ENCODE measurements at regions not wholly inside any gene's neighbourhood (a gene's known extent, or its start where the extent isn't known, plus 50 kb on each side); places are given as distances from the start of the nearest gene placed in this dataset.

- no peaks in the 10 kb centered on the region for H3K79me2 ChIP-seq (ENCODE audit: control insufficient read depth, insufficient read depth, low read length)
- H3K27me3 ChIP-seq (ENCODE audit: control insufficient read depth in 2 of 2, insufficient read depth in 2 of 2, low read length in 2 of 2): no peaks in the 10 kb centered on the region; a peak in 1 of 5 replicates
- 0% methylated on average over 3 of the region's 3 CpGs for WGBS (ENCODE audit: insufficient coverage, low coverage, missing lambda C conversion rate)
- no peaks in the 10 kb centered on the region for H3K9me3 ChIP-seq (replicated peaks; ENCODE audit: control insufficient read depth, insufficient read depth, low read depth, low read length)
- H3K27ac ChIP-seq (ENCODE audit: extremely low read depth, low read depth, low read length): no peak overlapping the region
- H3K36me3 ChIP-seq (ENCODE audit: control insufficient read depth, insufficient read depth, low read length): no peaks in the 10 kb centered on the region
- BruUV-seq (replicated peaks): no TSS peak
- TF ChIP-seq ZNF668 (CRISPR knock-in tag; IDR thresholded peaks at IDR 0.05) (no peak), HEY1 (CRISPR knock-in tag; IDR thresholded peaks at IDR 0.05; ENCODE audit: borderline replicate concordance) (no peak), ZNF239 (CRISPR knock-in tag; IDR thresholded peaks at IDR 0.05) (no peak), MEIS2 (IDR thresholded peaks at IDR 0.05; ENCODE audit: partially characterized antibody) (no peak), RB1 (IDR thresholded peaks at IDR 0.05; ENCODE audit: low read depth) (no peak), NONO (IDR thresholded peaks at IDR 0.05; ENCODE audit: low read depth in 2 of 2, low read length in 1 of 2) (no peak), NFYB (IDR thresholded peaks at IDR 0.05; ENCODE audit: extremely low read depth, insufficient read length) (no peak)
- peaks cover 3% of the 10 kb centered on the region for H3K9me1 ChIP-seq (ENCODE audit: control insufficient read depth, insufficient read depth, low read length)
- intact Hi-C loops (cut with micrococcal nuclease): no loop called here
- ChIA-PET CTCF (ENCODE audit: low intra/inter-chr PET ratio) (no interaction called here), POLR2A (no interaction called here)
- DNase-seq (ENCODE audit: extremely low read depth in 1 of 4, low spot score in 3 of 4) (no peak), FAIRE-seq (no peak), ATAC-seq (no peak)
- H3K4me2 ChIP-seq (ENCODE audit: insufficient read depth, low read length): no peak overlapping the region
- no peaks in the 10 kb centered on the region for H4K20me1 ChIP-seq (replicated peaks; ENCODE audit: control insufficient read depth, insufficient read depth, low read length)
- in situ Hi-C loops (cut with MboI): no loop called here
- H2AFZ ChIP-seq (ENCODE audit: low read depth, low read length): no peak overlapping the region
- no peak overlapping the region for H3K4me3 ChIP-seq
- H3K9ac ChIP-seq (ENCODE audit: insufficient read depth in 1 of 2, low read depth in 2 of 2, low read length in 2 of 2): no peak overlapping the region
- H3K4me1 ChIP-seq (replicated peaks in 1 of 2; ENCODE audit: control insufficient read depth in 2 of 2, insufficient read depth in 2 of 2, low read length in 2 of 2): no peaks in the 10 kb centered on the region
Observed at GRCh38 chr10:113455947-113456346, 96.9 kb upstream of the HABP2 start.

- no TSS peak for BruUV-seq (replicated peaks)
- FAIRE-seq (no peak), ATAC-seq (no peak), DNase-seq (ENCODE audit: extremely low read depth in 1 of 4, low spot score in 3 of 4) (no peak)
- Histone ChIP-seq H2AFZ (ENCODE audit: low read depth, low read length) (no peak overlapping the region), H3K27ac (ENCODE audit: extremely low read depth, low read depth, low read length) (no peak overlapping the region), H3K79me2 (ENCODE audit: control insufficient read depth, insufficient read depth, low read length) (no peaks in the 10 kb centered on the region), H3K9ac (ENCODE audit: insufficient read depth in 1 of 2, low read depth in 2 of 2, low read length in 2 of 2) (no peak overlapping the region), H4K20me1 (replicated peaks; ENCODE audit: control insufficient read depth, insufficient read depth, low read length) (no peaks in the 10 kb centered on the region), H3K9me1 (ENCODE audit: control insufficient read depth, insufficient read depth, low read length) (peaks cover 3% of the 10 kb centered on the region), H3K9me3 (replicated peaks; ENCODE audit: control insufficient read depth, insufficient read depth, low read depth, low read length) (no peaks in the 10 kb centered on the region), H3K4me2 (ENCODE audit: insufficient read depth, low read length) (no peak overlapping the region), H3K36me3 (ENCODE audit: control insufficient read depth, insufficient read depth, low read length) (no peaks in the 10 kb centered on the region), H3K4me3 (no peak overlapping the region), H3K27me3 (ENCODE audit: control insufficient read depth in 2 of 2, insufficient read depth in 2 of 2, low read length in 2 of 2) (no peaks in the 10 kb centered on the region; a peak in 1 of 5 replicates), H3K4me1 (replicated peaks in 1 of 2; ENCODE audit: control insufficient read depth in 2 of 2, insufficient read depth in 2 of 2, low read length in 2 of 2) (no peaks in the 10 kb centered on the region)
- in situ Hi-C loops (cut with MboI) (no loop called here), intact Hi-C loops (cut with micrococcal nuclease) (no loop called here)
- ChIA-PET POLR2A (interaction anchor here (0.6 to 1.2 kb wide), 3 partner anchors 10 to 893 kb away, joined by 3 to 4 read pairs (median 3); no protein-coding TSS in a partner anchor), CTCF (ENCODE audit: low intra/inter-chr PET ratio) (no interaction called here)
- WGBS (ENCODE audit: insufficient coverage, low coverage, missing lambda C conversion rate): 0% methylated on average over 6 of the region's 6 CpGs
- TF ChIP-seq EHMT2 (IDR thresholded peaks at IDR 0.05) (no peak), NR2C2 (CRISPR knock-in tag; IDR thresholded peaks at IDR 0.05) (no peak), NR2C2 (tag; IDR thresholded peaks at IDR 0.05) (no peak), NR2F6 (CRISPR knock-in tag; IDR thresholded peaks at IDR 0.05) (no peak), ZNF280B (CRISPR knock-in tag; IDR thresholded peaks at IDR 0.05) (no peak), PRMT5 (CRISPR knock-in tag; IDR thresholded peaks at IDR 0.05) (no peak), MEF2D (tag; conservative IDR thresholded peaks at IDR 0.05; ENCODE audit: low read depth) (no peak), TCF7L2 (IDR thresholded peaks at IDR 0.05; ENCODE audit: low read depth, low read length) (no peak), CHD2 (IDR thresholded peaks at IDR 0.05; ENCODE audit: low read depth, low read length) (no peak), BRF2 (IDR thresholded peaks at IDR 0.05; ENCODE audit: borderline replicate concordance, insufficient read depth, insufficient read length) (no peak)
Observed at GRCh38 chr10:113456741-113457140, 96.1 kb upstream of the HABP2 start.

Measured in K562 (cell line).